ENCODE measurements at regions not wholly inside any gene's neighbourhood (a gene's known extent, or its start where the extent isn't known, plus 50 kb on each side); places are given as distances from the start of the nearest gene placed in this dataset.
"Not testable (repeated sequence)": the region's sequence is repeated elsewhere in the genome, so short reads cannot be mapped to it uniquely, and the experiment has no call there.

DNA sequence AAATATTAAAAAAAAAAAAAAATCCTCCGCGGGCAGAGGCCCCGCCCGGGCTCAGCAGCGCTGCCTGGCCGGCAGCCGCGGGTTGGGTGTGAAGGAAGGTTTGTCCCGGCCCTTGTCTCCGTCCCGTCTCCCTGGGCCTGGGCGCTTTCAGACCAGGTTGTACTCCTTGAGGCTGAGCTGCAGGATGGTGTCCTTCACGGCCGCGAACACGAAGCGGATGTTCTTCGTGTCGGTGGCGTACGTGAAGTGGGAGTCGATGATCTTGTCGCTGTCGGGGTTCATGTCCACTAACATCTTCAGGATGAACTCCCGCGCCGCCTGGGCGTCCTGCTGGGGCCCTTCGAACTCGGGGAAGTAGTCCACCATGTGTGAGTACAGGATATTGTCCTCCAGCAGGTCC is 123.7 kb upstream of the KCTD7 start:
- no peak for DNase-seq

GRCh38 chr7:66505531-66506451 is 122.9 kb upstream of the KCTD7 start:
- DNase-seq: no peak

DNA sequence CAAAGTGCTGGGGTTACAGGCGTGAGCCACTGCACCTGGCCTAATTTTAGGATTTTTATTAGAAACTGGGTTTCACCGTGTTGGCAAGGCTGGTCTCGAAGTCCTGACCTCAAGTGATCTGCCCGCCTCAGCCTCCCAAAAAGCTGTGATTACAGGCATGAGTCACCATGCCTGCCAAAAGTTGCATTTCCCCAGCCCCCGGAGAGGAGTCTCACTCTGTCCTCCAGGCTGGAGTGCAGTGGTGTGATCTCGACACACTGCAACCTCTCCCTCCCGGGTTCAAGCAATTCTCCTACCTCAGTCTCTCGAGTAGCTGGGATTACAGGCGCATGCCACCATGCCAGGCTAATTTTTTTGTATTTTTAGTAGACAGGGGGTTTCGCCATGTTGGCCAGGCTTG is 122.0 kb upstream of the KCTD7 start:
- DNase-seq: not testable (repeated sequence)

- no peak for DNase-seq
Observed at GRCh38 chr7:66507764-66508296, 120.9 kb upstream of the KCTD7 start.

GRCh38 chr7:66508431-66508830 is 120.2 kb upstream of the KCTD7 start:
- no peak for DNase-seq

GRCh38 chr7:66514050-66514449 is 114.6 kb upstream of the KCTD7 start:
- DNase-seq: no peak

DNA sequence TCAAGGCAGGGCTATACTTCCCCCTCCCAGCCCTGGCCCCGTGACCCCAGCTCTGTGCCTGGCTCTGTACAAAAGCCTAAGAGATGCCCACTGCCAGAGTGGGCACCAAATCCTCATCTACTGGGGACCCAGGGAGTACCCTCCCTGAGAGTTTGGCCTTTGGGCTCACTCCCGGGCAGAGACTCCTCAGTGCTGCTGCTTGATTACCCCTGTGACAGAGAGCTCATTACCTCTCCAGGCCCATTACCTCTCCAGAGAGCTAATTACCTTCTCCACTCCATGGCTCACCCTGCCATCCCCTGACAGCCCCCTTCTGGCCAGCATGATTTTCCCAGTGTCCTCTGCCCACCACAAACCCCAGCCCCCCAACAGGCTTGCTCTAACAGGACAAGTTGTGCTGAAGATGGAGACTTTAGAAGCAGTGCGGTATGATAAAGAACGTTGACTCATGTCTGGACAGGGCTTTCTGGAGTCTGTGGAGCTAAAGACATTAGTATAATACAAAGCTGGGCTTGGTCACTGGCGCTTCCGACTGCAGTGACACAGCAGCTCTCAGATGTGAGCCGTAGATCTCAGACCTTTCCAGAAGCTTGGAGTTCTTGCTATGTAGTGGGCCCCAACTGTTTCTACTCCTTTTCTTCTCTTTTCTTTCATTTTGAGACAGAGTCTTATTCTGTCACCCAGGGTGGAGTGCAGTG is 111.3 kb upstream of the KCTD7 start:
- DNase-seq: no peak

GRCh38 chr7:66518151-66518691 is 110.5 kb upstream of the KCTD7 start:
- DNase-seq: no peak

DNA sequence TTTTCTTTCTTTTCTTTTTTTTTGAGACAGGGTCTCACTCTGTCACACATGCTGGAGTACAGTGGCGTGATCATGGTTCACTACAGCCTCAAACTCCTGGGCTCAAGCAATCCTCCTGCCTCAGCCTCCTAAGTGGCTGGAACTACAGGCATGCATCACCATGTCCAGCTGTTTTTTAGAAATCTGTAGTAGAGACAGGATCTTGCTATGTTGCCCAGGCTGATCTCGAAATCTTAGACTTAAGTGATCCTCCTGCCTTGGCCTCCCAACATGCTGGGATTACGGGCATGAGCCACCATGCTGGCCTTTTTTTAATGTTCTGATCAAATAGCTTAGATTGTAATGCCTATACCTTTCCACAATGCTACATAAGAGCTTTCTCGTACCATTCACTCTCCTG is 107.0 kb upstream of the KCTD7 start:
- no peak for DNase-seq

- DNase-seq: no peak
Observed at GRCh38 chr7:66522518-66522917, 106.2 kb upstream of the KCTD7 start.

- no peak for DNase-seq
Observed at GRCh38 chr7:66523409-66523808, 105.3 kb upstream of the KCTD7 start.

- no peak for DNase-seq
Observed at GRCh38 chr7:66524738-66525137, 103.9 kb upstream of the KCTD7 start.

- DNase-seq: not testable (repeated sequence)
Observed at GRCh38 chr7:66526782-66527181, 101.9 kb upstream of the KCTD7 start.

DNA sequence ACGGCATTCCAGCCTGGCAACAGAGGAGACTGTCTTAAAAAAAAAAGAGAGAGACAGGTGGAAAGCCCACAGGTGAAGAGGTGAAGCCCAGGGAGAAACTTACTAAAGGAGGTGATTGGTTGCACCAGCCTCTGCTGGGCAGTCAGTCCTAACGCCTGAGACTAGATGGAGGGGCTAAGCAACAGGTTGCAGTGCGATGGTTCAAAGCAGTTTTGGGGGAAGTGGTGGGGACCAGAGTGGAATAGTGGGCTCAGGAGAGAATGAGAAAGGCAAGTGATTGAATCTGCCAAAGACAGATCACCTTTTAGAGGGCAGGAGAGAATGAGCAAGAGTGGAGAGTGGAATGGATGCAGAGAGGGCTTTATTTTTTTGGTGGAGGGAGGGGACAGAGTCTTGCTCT is 100.0 kb upstream of the KCTD7 start:
- no peak for DNase-seq

DNA sequence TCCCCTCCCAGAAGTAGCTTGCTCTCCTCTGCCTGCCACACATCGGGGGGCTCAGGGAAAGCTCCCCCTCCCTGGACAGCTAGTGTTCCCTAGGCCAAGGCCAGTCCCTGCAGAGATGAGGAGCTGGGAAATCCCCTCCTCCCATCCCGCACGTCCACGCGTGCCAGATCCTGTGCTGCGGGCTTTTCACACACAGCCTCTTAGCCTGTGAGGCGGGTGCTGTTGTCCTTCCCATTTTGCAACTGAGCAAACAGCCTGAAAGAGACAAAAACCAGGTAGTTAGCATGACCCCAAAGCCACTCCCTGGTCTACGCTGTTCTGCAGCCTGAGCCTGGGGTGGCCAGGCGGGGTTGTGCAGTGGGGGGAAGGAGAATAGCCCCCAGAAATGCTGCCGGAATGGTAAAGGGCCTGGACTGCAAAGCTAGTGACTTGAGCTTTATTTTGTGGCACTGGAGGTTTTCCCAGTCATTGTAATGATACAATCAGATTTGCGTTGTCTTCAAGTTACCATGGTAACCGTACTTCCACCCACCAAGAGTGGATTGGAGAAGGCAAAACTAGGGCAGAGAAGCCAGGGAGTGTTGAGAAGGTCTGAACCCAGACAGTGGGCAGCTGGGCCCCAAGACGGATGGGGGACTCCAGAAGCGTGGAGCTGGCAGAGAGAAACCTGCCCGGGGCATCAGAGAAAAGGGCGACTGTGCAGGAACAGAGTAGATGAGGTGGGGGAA is 98.6 kb upstream of the KCTD7 start:
- DNase-seq: no peak

GRCh38 chr7:66535414-66536329 is 93.0 kb upstream of the KCTD7 start:
- no peak for DNase-seq

GRCh38 chr7:66537380-66537779 is 91.3 kb upstream of the KCTD7 start:
- no peak for DNase-seq

DNA sequence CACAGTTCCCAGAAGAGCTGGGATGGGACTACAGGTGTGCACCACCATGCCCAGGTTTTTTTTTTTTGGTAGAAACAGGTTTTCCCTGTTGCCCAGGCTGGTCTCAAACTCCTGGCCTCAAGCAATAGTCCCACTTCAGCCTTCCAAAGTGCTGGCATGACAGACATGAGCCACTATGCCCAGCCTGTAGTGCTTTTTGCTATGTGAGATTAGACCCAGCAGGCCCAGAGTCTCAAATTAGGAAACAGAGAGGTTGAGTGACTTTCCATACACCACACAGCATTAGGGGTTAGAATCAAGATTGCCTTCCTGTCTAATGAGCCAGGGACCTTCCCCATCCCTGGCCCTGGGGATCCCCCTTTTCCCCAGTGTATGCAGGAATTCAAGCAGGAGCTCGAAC is 90.8 kb upstream of the KCTD7 start:
- no peak for DNase-seq

- no peak for DNase-seq
Observed at GRCh38 chr7:66539264-66539623, 89.4 kb upstream of the KCTD7 start.

DNA sequence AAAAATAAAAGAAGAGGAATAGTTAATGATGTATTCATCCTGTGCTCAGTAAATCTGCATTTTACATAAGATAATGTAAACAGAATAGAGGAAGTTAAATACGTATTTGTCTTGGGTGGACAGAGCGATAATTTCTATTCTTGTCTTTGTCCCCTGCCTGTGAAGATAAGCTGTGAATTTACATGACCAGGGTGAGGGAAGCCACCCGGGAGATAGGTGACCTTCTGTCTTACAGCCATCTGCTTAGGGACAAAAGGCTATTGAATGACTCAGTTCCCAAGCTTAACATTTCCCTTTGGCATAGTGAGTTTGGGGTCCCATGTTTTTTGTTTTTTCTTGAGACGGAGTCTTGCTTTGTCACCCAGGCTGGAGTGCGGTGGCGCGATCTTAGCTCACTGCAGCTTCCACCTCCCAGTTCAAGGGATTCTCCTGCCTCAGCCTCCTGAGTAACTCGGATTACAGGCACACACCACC is 88.7 kb upstream of the KCTD7 start:
- no peak for DNase-seq

GRCh38 chr7:66542049-66542448 is 86.6 kb upstream of the KCTD7 start:
- DNase-seq: no peak
